ENCODE measurements at regions not wholly inside any gene's neighbourhood (a gene's known extent, or its start where the extent isn't known, plus 50 kb on each side); places are given as distances from the start of the nearest gene placed in this dataset.

DNA sequence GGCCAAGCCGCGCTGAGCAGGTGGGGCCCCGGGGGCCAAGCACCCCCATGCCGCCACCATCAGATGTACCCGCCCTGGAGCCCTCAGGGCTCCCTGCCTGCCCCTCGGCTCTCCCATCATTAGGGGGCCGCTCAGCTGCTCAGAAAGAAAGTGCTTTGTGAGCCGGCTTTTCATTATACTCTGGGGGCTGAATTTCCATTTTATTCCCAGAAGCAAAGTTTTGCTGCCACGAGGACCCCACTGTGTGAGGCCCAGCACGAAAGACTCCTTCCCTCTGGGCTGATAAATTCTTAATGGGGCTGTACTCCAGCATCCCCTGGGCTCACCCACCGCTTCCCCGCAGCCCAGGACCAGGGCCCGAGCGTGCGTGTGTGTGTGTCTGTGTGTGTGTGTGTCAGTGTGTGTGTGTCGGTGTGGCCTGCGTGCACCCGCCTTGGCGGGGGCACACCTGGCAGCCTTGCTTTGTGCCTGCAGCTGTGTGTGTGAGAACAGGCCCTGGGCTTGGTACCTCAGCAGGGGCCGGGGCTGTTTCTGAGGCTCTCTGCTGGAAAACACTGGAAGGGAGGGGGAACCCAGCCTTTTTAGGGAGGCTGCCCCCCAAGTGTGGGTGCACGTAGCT, 103.0 kb upstream of the GSE1 start:
- peaks cover 22% of the 10 kb centered on the region for H3K4me1 ChIP-seq (ENCODE audit: control insufficient read depth, insufficient read depth, low read length)
- H3K27me3 ChIP-seq (replicated peaks; ENCODE audit: control insufficient read depth, insufficient read depth, low read length) = no peaks in the 10 kb centered on the region
- H3K9me3 ChIP-seq (ENCODE audit: control insufficient read depth, low read length) = no peaks in the 10 kb centered on the region
- H3K4me3 ChIP-seq (ENCODE audit: low read length) = no peak overlapping the region
- no peaks in the 10 kb centered on the region for H3K36me3 ChIP-seq (ENCODE audit: control insufficient read depth, insufficient read depth, low read length, severe bottlenecking)
- no peak for DNase-seq (ENCODE audit: low read depth)
- H3K9ac ChIP-seq (ENCODE audit: low read length) = no peak overlapping the region

- no peaks in the 10 kb centered on the region for H3K27me3 ChIP-seq (replicated peaks; ENCODE audit: control insufficient read depth, insufficient read depth, low read length)
- DNase-seq (ENCODE audit: low read depth) = no peak
- H3K9ac ChIP-seq (ENCODE audit: low read length) = no peak overlapping the region
- peaks cover 32% of the 10 kb centered on the region for H3K4me1 ChIP-seq (ENCODE audit: control insufficient read depth, insufficient read depth, low read length)
- H3K9me3 ChIP-seq (ENCODE audit: control insufficient read depth, low read length) = no peaks in the 10 kb centered on the region
- H3K36me3 ChIP-seq (ENCODE audit: control insufficient read depth, insufficient read depth, low read length, severe bottlenecking) = no peaks in the 10 kb centered on the region
- no peak overlapping the region for H3K4me3 ChIP-seq (ENCODE audit: low read length)
Measured at GRCh38 chr16:85511938-85512807, 100.9 kb upstream of the GSE1 start.

- Histone ChIP-seq H3K27me3 (replicated peaks; ENCODE audit: control insufficient read depth, insufficient read depth, low read length) (no peaks in the 10 kb centered on the region), H3K4me3 (ENCODE audit: low read length) (no peak overlapping the region), H3K9me3 (ENCODE audit: control insufficient read depth, low read length) (no peaks in the 10 kb centered on the region), H3K9ac (ENCODE audit: low read length) (no peak overlapping the region), H3K36me3 (ENCODE audit: control insufficient read depth, insufficient read depth, low read length, severe bottlenecking) (no peaks in the 10 kb centered on the region), H3K4me1 (ENCODE audit: control insufficient read depth, insufficient read depth, low read length) (peaks cover 32% of the 10 kb centered on the region)
- no peak for DNase-seq (ENCODE audit: low read depth)
Measured at GRCh38 chr16:85512808-85513115, 100.4 kb upstream of the GSE1 start.

GRCh38 chr16:85513180-85513579, 99.9 kb upstream of the GSE1 start:
- Histone ChIP-seq H3K27me3 (replicated peaks; ENCODE audit: control insufficient read depth, insufficient read depth, low read length) (no peaks in the 10 kb centered on the region), H3K4me3 (ENCODE audit: low read length) (no peak overlapping the region), H3K4me1 (ENCODE audit: control insufficient read depth, insufficient read depth, low read length) (peaks cover 32% of the 10 kb centered on the region), H3K9me3 (ENCODE audit: control insufficient read depth, low read length) (no peaks in the 10 kb centered on the region), H3K36me3 (ENCODE audit: control insufficient read depth, insufficient read depth, low read length, severe bottlenecking) (no peaks in the 10 kb centered on the region), H3K9ac (ENCODE audit: low read length) (peak overlapping the region; percentile 81)
- DNase-seq (ENCODE audit: low read depth) = no peak

DNA sequence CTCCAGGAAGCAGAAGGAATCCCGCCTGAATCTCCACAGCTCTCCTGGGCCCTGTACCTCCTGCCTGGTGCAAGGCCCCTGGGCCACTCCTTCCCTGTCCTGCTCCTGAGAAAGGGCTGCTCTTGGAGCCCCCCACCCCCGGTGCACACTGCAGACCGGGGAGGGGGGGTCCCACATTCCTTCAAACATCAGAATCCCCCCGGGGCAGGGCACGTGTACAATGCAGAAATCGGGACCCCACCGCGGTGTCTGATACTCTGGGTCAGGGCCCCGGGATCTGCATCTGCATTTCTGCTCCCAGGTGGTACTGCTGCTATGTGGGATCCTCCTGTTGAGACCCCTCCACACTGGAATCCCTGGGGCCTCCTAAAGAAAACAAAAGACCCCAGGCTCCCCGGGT, 99.5 kb upstream of the GSE1 start:
- DNase-seq (ENCODE audit: low read depth) = no peak
- H3K4me3 ChIP-seq (ENCODE audit: low read length) = no peak overlapping the region
- no peaks in the 10 kb centered on the region for H3K36me3 ChIP-seq (ENCODE audit: control insufficient read depth, insufficient read depth, low read length, severe bottlenecking)
- H3K9me3 ChIP-seq (ENCODE audit: control insufficient read depth, low read length) = no peaks in the 10 kb centered on the region
- H3K9ac ChIP-seq (ENCODE audit: low read length) = peak overlapping the region; percentile 81
- H3K27me3 ChIP-seq (replicated peaks; ENCODE audit: control insufficient read depth, insufficient read depth, low read length) = no peaks in the 10 kb centered on the region
- peaks cover 32% of the 10 kb centered on the region for H3K4me1 ChIP-seq (ENCODE audit: control insufficient read depth, insufficient read depth, low read length)

DNA sequence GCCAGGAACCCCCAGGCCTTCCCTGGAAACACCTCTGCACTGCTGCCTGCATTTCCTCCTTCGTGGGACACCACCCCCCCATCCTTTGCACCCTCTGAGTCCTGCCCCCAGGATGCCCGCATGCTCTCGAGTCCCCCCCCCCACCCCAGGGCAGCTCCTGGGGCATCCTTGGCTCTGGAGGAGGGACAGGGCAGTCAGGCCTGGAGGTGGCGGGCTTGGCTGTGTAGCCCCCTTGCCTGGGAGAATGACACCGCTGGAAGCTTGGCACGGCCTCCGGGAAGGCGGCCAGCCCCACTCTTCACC, 98.9 kb upstream of the GSE1 start:
- peaks cover 5% of the 10 kb centered on the region for H3K36me3 ChIP-seq (ENCODE audit: control insufficient read depth, insufficient read depth, low read length, severe bottlenecking)
- H3K9me3 ChIP-seq (ENCODE audit: control insufficient read depth, low read length) = no peaks in the 10 kb centered on the region
- peak overlapping the region; percentile 81 for H3K9ac ChIP-seq (ENCODE audit: low read length)
- H3K4me3 ChIP-seq (ENCODE audit: low read length) = no peak overlapping the region
- no peaks in the 10 kb centered on the region for H3K27me3 ChIP-seq (replicated peaks; ENCODE audit: control insufficient read depth, insufficient read depth, low read length)
- no peak for DNase-seq (ENCODE audit: low read depth)
- H3K4me1 ChIP-seq (ENCODE audit: control insufficient read depth, insufficient read depth, low read length) = peaks cover 32% of the 10 kb centered on the region

DNA sequence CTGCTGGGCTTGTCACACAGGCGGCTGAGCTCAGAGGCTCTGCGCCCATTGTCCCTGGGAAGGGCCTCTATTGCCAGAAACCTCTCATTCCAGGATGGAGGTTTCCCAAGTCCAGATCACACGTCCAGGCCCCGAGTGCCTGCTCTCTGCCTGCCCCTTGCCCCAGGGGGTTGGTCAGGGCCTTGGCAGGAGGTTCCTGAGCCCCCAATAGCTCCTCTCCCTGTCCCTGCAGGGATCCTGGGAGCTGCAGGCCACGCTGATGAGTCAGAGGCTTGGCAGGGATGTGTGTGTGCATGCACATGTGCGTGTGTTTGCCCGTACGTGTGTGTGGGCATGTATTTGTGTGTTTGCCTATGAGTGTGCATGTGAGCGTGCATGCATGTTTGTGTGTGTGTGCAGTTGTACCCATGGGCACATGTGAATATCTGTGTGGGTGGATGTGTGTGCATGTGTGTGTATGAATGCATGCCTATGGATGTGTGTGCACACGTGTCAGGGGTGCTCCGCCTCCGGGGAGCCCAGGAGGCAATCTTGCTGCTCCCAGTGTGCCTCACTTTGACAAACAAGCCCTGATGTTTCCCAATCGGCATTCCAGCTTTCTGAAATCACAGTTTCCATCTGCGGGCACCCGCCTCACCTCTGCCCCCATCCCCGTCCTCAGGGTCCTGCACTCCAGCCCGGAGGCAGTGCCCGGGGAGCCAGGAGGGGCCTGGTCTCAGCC, 98.4 kb upstream of the GSE1 start:
- DNase-seq (ENCODE audit: low read depth) = peak; percentile 95
- H3K9me3 ChIP-seq (ENCODE audit: control insufficient read depth, low read length) = no peaks in the 10 kb centered on the region
- peak overlapping the region; percentile 81 for H3K9ac ChIP-seq (ENCODE audit: low read length)
- H3K4me3 ChIP-seq (ENCODE audit: low read length) = peak overlapping the region; percentile 28
- peaks cover 10% of the 10 kb centered on the region for H3K36me3 ChIP-seq (ENCODE audit: control insufficient read depth, insufficient read depth, low read length, severe bottlenecking)
- H3K27me3 ChIP-seq (replicated peaks; ENCODE audit: control insufficient read depth, insufficient read depth, low read length) = no peaks in the 10 kb centered on the region
- H3K4me1 ChIP-seq (ENCODE audit: control insufficient read depth, insufficient read depth, low read length) = peaks cover 32% of the 10 kb centered on the region

DNA sequence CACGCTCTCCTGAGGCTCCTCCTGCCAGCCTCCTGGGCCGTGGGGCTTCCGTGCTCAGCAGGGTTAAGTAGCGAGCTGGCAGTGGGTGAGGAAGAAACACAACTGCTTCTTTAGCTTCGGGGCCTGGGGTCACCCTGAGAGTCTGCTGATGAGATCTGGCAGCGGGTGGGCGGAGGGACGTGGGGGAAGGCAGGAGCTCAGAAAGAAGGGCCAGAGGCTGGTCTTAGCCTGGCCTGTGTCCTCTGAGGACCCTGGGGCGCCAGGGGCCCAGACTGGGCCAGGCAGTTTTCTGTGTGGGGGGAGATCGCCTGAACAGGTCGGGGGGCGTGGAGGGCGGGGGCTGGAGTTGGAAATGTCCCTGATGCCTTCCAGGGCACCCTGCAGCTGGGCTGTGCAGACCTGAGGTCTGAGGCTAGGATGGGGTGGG, 97.8 kb upstream of the GSE1 start:
- no peaks in the 10 kb centered on the region for H3K27me3 ChIP-seq (replicated peaks; ENCODE audit: control insufficient read depth, insufficient read depth, low read length)
- no peaks in the 10 kb centered on the region for H3K9me3 ChIP-seq (ENCODE audit: control insufficient read depth, low read length)
- H3K9ac ChIP-seq (ENCODE audit: low read length) = peak overlapping the region; percentile 81
- peaks cover 15% of the 10 kb centered on the region for H3K36me3 ChIP-seq (ENCODE audit: control insufficient read depth, insufficient read depth, low read length, severe bottlenecking)
- no peak for DNase-seq (ENCODE audit: low read depth)
- peaks cover 32% of the 10 kb centered on the region for H3K4me1 ChIP-seq (ENCODE audit: control insufficient read depth, insufficient read depth, low read length)
- H3K4me3 ChIP-seq (ENCODE audit: low read length) = peak overlapping the region; percentile 28

- H3K4me1 ChIP-seq (ENCODE audit: control insufficient read depth, insufficient read depth, low read length) = peaks cover 32% of the 10 kb centered on the region
- H3K4me3 ChIP-seq (ENCODE audit: low read length) = no peak overlapping the region
- H3K9ac ChIP-seq (ENCODE audit: low read length) = peak overlapping the region; percentile 81
- DNase-seq (ENCODE audit: low read depth) = peak; percentile 27
- H3K9me3 ChIP-seq (ENCODE audit: control insufficient read depth, low read length) = no peaks in the 10 kb centered on the region
- H3K36me3 ChIP-seq (ENCODE audit: control insufficient read depth, insufficient read depth, low read length, severe bottlenecking) = peaks cover 15% of the 10 kb centered on the region
- no peaks in the 10 kb centered on the region for H3K27me3 ChIP-seq (replicated peaks; ENCODE audit: control insufficient read depth, insufficient read depth, low read length)
Measured at GRCh38 chr16:85515830-85516397, 97.2 kb upstream of the GSE1 start.

GRCh38 chr16:85517154-85517553, 96.0 kb upstream of the GSE1 start:
- no peaks in the 10 kb centered on the region for H3K27me3 ChIP-seq (replicated peaks; ENCODE audit: control insufficient read depth, insufficient read depth, low read length)
- H3K36me3 ChIP-seq (ENCODE audit: control insufficient read depth, insufficient read depth, low read length, severe bottlenecking) = peaks cover 15% of the 10 kb centered on the region
- no peaks in the 10 kb centered on the region for H3K9me3 ChIP-seq (ENCODE audit: control insufficient read depth, low read length)
- peaks cover 32% of the 10 kb centered on the region for H3K4me1 ChIP-seq (ENCODE audit: control insufficient read depth, insufficient read depth, low read length)
- H3K4me3 ChIP-seq (ENCODE audit: low read length) = no peak overlapping the region
- DNase-seq (ENCODE audit: low read depth) = no peak
- no peak overlapping the region for H3K9ac ChIP-seq (ENCODE audit: low read length)

- Histone ChIP-seq H3K4me1 (ENCODE audit: control insufficient read depth, insufficient read depth, low read length) (peaks cover 35% of the 10 kb centered on the region), H3K36me3 (ENCODE audit: control insufficient read depth, insufficient read depth, low read length, severe bottlenecking) (peaks cover 15% of the 10 kb centered on the region), H3K4me3 (ENCODE audit: low read length) (no peak overlapping the region), H3K9me3 (ENCODE audit: control insufficient read depth, low read length) (no peaks in the 10 kb centered on the region), H3K27me3 (replicated peaks; ENCODE audit: control insufficient read depth, insufficient read depth, low read length) (no peaks in the 10 kb centered on the region), H3K9ac (ENCODE audit: low read length) (no peak overlapping the region)
- no peak for DNase-seq (ENCODE audit: low read depth)
Measured at GRCh38 chr16:85517563-85518179, 95.5 kb upstream of the GSE1 start.

All from adipocyte (in vitro differentiated cells).